SK-N-SH (cell line): ENCODE measurements at regions not wholly inside any gene's neighbourhood (a gene's known extent, or its start where the extent isn't known, plus 50 kb on each side); places are given as distances from the start of the nearest gene placed in this dataset.
"Not testable (repeated sequence)": the region's sequence is repeated elsewhere in the genome, so short reads cannot be mapped to it uniquely, and the experiment has no call there.

ENCODE experiments used
- CTCF ChIA-PET: fragments of 300-600, 350-600 bp; formaldehyde crosslinking; extraction: SDS; loops from one replicate; lab custom pipeline; 2021; lab: Yijun Ruan, JAX
- POLR2A ChIA-PET: fragments of 350-600 bp; sonication (Branson Sonifier 250); formaldehyde crosslinking; extraction: SDS; loops from one replicate; lab custom pipeline; 2020; ENCODE audit warnings: antibody characterized with exemption, inconsistent platforms; lab: Yijun Ruan, JAX
- DNase-seq: peaks from one replicate; pipeline ENCODE4 v3.0.0; 2012
- H2AFZ ChIP-seq: fragments of 200-600 bp; sonication (generic); 2 replicates; pipeline ENCODE4 v1.8.1; 2016; ENCODE audit warnings: antibody characterized with exemption, mild to moderate bottlenecking, low read depth
- H3F3A ChIP-seq: fragments of 200-600 bp; sonication (generic); replicated peaks from 2 replicates; pipeline ENCODE3; 2016; ENCODE audit warnings: antibody characterized with exemption, mild to moderate bottlenecking; ENCODE audit not compliant: insufficient read depth
- H3K27ac ChIP-seq, 2 experiments: fragments of 200-500 bp in 1 of 2; fragments of 200-600 bp in 1 of 2; sonication (Bioruptor generic) in 1 of 2; sonication (generic), shearing (Covaris generic) in 1 of 2; 2 replicates each; pipeline versions ENCODE4 v1.5.1 to v1.6.1; 2014 to 2016; ENCODE audit warnings: low read depth in 2 of 2, inconsistent platforms in 1 of 2, low read length in 1 of 2, mild to moderate bottlenecking in 1 of 2, mixed read lengths in 1 of 2
- H3K27me3 ChIP-seq: fragments of 200-600 bp; sonication (generic), shearing (Covaris generic); 2 replicates; pipeline ENCODE4 v1.6.1; 2016; ENCODE audit warnings: mixed run types; ENCODE audit not compliant: insufficient read depth
- H3K36me3 ChIP-seq, 2 experiments: fragments of 200-500 bp in 1 of 2; fragments of 200-600 bp in 1 of 2; sonication (Bioruptor generic) in 1 of 2; sonication (generic) in 1 of 2; replicated peaks in 1 of 2; 2 replicates each; pipeline versions ENCODE3 to v1.5.1; 2014 to 2016; ENCODE audit warnings: low read length in 1 of 2, mild to moderate bottlenecking in 1 of 2; ENCODE audit not compliant: insufficient read depth in 2 of 2, control insufficient read depth in 1 of 2
- H3K4me1 ChIP-seq, 2 experiments: fragments of 200-500 bp in 1 of 2; fragments of 200-600 bp in 1 of 2; sonication (Bioruptor generic) in 1 of 2; sonication (generic), shearing (Covaris generic) in 1 of 2; 2 replicates each; pipeline versions ENCODE4 v1.5.1 to v1.6.1; 2014 to 2016; ENCODE audit warnings: low read depth in 1 of 2, low read length in 1 of 2, mixed run types in 1 of 2; ENCODE audit not compliant: insufficient read depth in 2 of 2, control insufficient read depth in 1 of 2
- H3K4me2 ChIP-seq: fragments of 200-600 bp; sonication (generic), shearing (Covaris generic); 2 replicates; pipeline ENCODE4 v1.6.1; 2017; ENCODE audit warnings: mixed run types
- H3K4me3 ChIP-seq, 2 experiments: fragments of 200-500 bp in 1 of 2; fragments of 200-600 bp in 1 of 2; sonication (Bioruptor generic) in 1 of 2; sonication (generic), shearing (Covaris generic) in 1 of 2; 2 replicates each; pipeline versions ENCODE4 v1.5.1 to v1.8.1; 2014 to 2016; ENCODE audit warnings: low read depth in 2 of 2, inconsistent platforms in 1 of 2, low read length in 1 of 2, mild to moderate bottlenecking in 1 of 2, mixed read lengths in 1 of 2, moderate library complexity in 1 of 2
- H3K79me2 ChIP-seq: fragments of 200-600 bp; sonication (generic); 2 replicates; pipeline ENCODE4 v1.8.1; 2017; ENCODE audit warnings: mild to moderate bottlenecking; ENCODE audit not compliant: insufficient read depth
- H3K9ac ChIP-seq: fragments of 200-600 bp; sonication (generic); 2 replicates; pipeline ENCODE4 v1.6.1; 2017; ENCODE audit warnings: mixed run types
- H3K9me2 ChIP-seq: fragments of 200-600 bp; sonication (generic); 2 replicates; pipeline ENCODE4 v1.6.1; 2017; ENCODE audit warnings: mixed run types
- H3K9me3 ChIP-seq: fragments of 200-600 bp; sonication (generic); 2 replicates; pipeline ENCODE4 v1.6.1; 2017; ENCODE audit warnings: mixed run types, mild to moderate bottlenecking, moderate library complexity
- H4K20me1 ChIP-seq: fragments of 200-600 bp; sonication (generic); 2 replicates; pipeline ENCODE4 v1.6.1; 2017; ENCODE audit warnings: mild to moderate bottlenecking, mixed run types; ENCODE audit not compliant: insufficient read depth
- CHD2 ChIP-seq: fragments of 150-350 bp; IDR thresholded peaks from 2 replicates; pipeline ENCODE4 v1.6.1; 2018; ENCODE audit warnings: low read length; ENCODE audit not compliant: partially characterized antibody
- ELF1 ChIP-seq: IDR thresholded peaks from 2 replicates; pipeline ENCODE4 v1.4.0; 2012
- FOSL2 ChIP-seq: IDR thresholded peaks from 2 replicates; pipeline ENCODE4 v1.4.0; 2012; ENCODE audit warnings: low read depth, mild to moderate bottlenecking, moderate library complexity, borderline replicate concordance
- FOXM1 ChIP-seq: IDR thresholded peaks from 2 replicates; pipeline ENCODE4 v1.4.0; 2012; ENCODE audit warnings: low read depth, mild to moderate bottlenecking
- GABPA ChIP-seq: IDR thresholded peaks from 2 replicates; pipeline ENCODE4 v1.4.0; 2012; ENCODE audit warnings: low read depth, mild to moderate bottlenecking
- NRF1 ChIP-seq: IDR thresholded peaks from 2 replicates; pipeline ENCODE4 v1.6.1; 2012; ENCODE audit warnings: low read depth, mild to moderate bottlenecking, low read length
- POLR2AphosphoS5 ChIP-seq: IDR thresholded peaks from 2 replicates; pipeline ENCODE4 v1.6.1; 2012; ENCODE audit warnings: low read depth, low read length
- RAD21 ChIP-seq: IDR thresholded peaks from 2 replicates; pipeline ENCODE4 v1.6.1; 2012; ENCODE audit warnings: mild to moderate bottlenecking, low read length
- RXRA ChIP-seq: IDR thresholded peaks from 2 replicates; pipeline ENCODE4 v1.4.0; 2012; ENCODE audit warnings: low read depth, mild to moderate bottlenecking, borderline replicate concordance
- SIN3A ChIP-seq: IDR thresholded peaks from 2 replicates; pipeline ENCODE4 v1.6.1; 2012; ENCODE audit warnings: low read depth, mild to moderate bottlenecking, low read length, moderate library complexity, borderline replicate concordance
- SMC3 ChIP-seq: IDR thresholded peaks from 2 replicates; pipeline ENCODE4 v1.6.1; 2012; ENCODE audit warnings: low read depth, low read length, improper control_type of control experiment
- TAF1 ChIP-seq: IDR thresholded peaks from 2 replicates; pipeline ENCODE4 v1.6.1; 2012; ENCODE audit warnings: low read depth, mild to moderate bottlenecking, low read length, moderate library complexity, borderline replicate concordance
- TCF12 ChIP-seq: IDR thresholded peaks from 2 replicates; pipeline ENCODE4 v1.4.0; 2012
- WGBS: methylation state at CpG from one replicate; pipeline ENCODE4 v1.1.6; 2017; ENCODE audit warnings: low lambda C conversion rate; 5-methylcytosine and 5-hydroxymethylcytosine counted together
- TF ChIP-seq, protein P1 (sequence below): IDR thresholded peaks from 2 replicates; pipeline ENCODE4 v1.4.0; 2012; ENCODE audit warnings: low read depth, borderline replicate concordance
- TF ChIP-seq, protein P2 (sequence below): IDR thresholded peaks from 2 replicates; pipeline ENCODE4 v1.4.0; 2012; ENCODE audit warnings: low read depth
- TF ChIP-seq, protein P3 (sequence below): IDR thresholded peaks from 2 replicates; pipeline ENCODE4 v1.6.1; 2012; ENCODE audit warnings: mild to moderate bottlenecking, low read depth, low read length, moderate library complexity
- TF ChIP-seq, protein P4 (sequence below): fragments of 150-350 bp; IDR thresholded peaks from 2 replicates; pipeline ENCODE4 v1.6.1; 2016; ENCODE audit warnings: mild to moderate bottlenecking, low read depth, low read length

DNA sequence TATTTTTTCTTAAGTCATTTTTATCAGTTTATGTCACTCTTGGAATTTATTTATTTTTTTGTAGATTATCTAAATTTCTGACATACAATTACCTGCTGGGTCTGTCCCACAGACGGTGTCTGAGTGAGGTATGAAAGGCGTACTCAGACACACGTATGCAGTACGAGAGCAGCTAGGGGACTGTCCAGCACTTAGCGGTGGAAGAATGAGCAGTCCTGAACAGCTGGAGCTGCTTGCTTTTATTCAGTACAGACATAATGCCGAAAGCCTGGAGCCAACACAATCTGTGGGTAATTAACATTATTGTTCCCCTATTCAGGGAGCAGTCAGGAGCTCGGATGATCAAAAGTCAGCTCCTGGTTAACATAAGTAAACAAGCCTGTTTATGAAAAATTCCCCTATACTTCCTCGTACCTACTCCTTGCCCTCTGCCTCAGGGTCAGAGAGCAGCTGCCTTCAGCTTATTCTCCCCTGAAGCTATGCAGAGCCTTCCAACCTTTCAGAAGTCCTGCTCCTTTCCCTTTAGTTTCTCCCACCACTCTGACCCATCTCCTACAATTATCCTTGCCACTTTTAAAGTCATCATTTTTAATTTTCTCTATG lies 488.0 kb upstream of the POM121L12 start (continued):
- TF ChIP-seq, protein P1, sequence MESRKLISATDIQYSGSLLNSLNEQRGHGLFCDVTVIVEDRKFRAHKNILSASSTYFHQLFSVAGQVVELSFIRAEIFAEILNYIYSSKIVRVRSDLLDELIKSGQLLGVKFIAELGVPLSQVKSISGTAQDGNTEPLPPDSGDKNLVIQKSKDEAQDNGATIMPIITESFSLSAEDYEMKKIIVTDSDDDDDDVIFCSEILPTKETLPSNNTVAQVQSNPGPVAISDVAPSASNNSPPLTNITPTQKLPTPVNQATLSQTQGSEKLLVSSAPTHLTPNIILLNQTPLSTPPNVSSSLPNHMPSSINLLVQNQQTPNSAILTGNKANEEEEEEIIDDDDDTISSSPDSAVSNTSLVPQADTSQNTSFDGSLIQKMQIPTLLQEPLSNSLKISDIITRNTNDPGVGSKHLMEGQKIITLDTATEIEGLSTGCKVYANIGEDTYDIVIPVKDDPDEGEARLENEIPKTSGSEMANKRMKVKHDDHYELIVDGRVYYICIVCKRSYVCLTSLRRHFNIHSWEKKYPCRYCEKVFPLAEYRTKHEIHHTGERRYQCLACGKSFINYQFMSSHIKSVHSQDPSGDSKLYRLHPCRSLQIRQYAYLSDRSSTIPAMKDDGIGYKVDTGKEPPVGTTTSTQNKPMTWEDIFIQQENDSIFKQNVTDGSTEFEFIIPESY, result no peak
- TF ChIP-seq POLR2AphosphoS5, result no peak
- TF ChIP-seq FOSL2, result no peak
- TF ChIP-seq SIN3A, result no peak
- TF ChIP-seq RXRA, result no peak
- no peak for TF ChIP-seq RAD21
- TF ChIP-seq, protein P2, sequence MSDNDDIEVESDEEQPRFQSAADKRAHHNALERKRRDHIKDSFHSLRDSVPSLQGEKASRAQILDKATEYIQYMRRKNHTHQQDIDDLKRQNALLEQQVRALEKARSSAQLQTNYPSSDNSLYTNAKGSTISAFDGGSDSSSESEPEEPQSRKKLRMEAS, result no peak
- no peak for TF ChIP-seq GABPA
- no peak for TF ChIP-seq NRF1
- TF ChIP-seq ELF1, result no peak
- TF ChIP-seq CHD2, result no peak

DNA sequence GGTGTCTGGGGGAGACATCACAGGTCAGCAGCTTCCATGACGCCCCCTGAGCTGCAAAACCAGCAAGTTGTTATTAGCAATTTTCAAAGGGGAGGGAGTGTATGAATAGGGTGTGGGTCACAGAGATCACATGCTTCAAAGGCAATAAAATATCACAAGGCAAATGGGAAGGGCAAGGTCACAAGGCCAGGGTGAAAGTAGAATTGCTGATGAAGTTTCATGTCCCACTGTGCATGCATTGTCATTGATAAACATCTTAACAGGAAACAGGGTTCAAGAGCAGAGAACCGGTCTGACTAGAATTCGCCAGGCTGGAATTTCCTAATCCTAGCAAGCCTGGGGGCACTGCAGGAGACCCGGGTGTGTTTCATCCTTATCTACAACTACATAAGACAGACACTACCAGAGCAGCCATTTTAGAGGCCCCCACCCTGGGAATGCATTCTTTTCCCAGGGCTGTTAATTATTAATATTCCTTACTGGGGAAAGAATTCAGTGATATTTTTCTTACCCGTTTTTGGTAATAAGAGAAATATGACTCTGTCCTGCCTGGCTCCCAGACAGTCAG lies 494.2 kb upstream of the POM121L12 start:
- H3K4me1 ChIP-seq, DNase-seq: not testable (repeated sequence)

DNA sequence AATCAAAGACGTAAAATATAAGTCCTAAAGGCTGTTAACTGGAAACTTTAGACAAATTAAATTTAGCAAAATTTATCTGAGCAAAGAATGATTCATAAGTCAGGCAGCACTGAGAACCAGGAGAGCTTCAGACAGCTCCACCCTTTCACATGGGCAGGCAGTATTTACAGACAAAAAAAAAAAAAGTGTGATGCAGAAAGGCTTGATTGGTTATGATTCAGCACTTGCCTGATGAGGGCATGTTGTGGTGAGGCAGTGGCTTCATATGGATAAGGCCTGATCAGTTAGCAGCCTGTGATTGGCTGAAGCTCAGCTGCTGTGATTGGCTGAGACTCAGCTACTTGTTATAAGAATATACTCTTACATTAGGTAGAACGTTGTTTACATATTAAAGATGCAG lies 495.4 kb upstream of the POM121L12 start:
- H3K9ac ChIP-seq, result no peak overlapping the region
- no peaks in the 10 kb centered on the region for H3K36me3 ChIP-seq
- 6% methylated on average over 2 of the region's 2 CpGs for WGBS
- no peaks in the 10 kb centered on the region for H3K27me3 ChIP-seq
- no peak overlapping the region for H2AFZ ChIP-seq
- no peak overlapping the region for H3K4me3 ChIP-seq
- ChIA-PET CTCF (interaction anchor here (0.6 to 1.1 kb wide), 2 partner anchors 9 to 1109 kb away, joined by 3 to 5 read pairs; no protein-coding TSS in a partner anchor), POLR2A (no interaction called here)
- no peak overlapping the region for H3K27ac ChIP-seq
- H3K79me2 ChIP-seq, result no peaks in the 10 kb centered on the region
- H3K4me1 ChIP-seq, result no peaks in the 10 kb centered on the region; a peak in 1 of 4 replicates
- DNase-seq, result no peak
- peaks cover 4% of the 10 kb centered on the region; the same call in 1 of the 2 replicates for H3K9me3 ChIP-seq
- no peak overlapping the region for H3K4me2 ChIP-seq
- H3F3A ChIP-seq, result no peaks in the 10 kb centered on the region
- no peaks in the 10 kb centered on the region for H4K20me1 ChIP-seq
- no peaks in the 10 kb centered on the region for H3K9me2 ChIP-seq
- TF ChIP-seq, protein P3, sequence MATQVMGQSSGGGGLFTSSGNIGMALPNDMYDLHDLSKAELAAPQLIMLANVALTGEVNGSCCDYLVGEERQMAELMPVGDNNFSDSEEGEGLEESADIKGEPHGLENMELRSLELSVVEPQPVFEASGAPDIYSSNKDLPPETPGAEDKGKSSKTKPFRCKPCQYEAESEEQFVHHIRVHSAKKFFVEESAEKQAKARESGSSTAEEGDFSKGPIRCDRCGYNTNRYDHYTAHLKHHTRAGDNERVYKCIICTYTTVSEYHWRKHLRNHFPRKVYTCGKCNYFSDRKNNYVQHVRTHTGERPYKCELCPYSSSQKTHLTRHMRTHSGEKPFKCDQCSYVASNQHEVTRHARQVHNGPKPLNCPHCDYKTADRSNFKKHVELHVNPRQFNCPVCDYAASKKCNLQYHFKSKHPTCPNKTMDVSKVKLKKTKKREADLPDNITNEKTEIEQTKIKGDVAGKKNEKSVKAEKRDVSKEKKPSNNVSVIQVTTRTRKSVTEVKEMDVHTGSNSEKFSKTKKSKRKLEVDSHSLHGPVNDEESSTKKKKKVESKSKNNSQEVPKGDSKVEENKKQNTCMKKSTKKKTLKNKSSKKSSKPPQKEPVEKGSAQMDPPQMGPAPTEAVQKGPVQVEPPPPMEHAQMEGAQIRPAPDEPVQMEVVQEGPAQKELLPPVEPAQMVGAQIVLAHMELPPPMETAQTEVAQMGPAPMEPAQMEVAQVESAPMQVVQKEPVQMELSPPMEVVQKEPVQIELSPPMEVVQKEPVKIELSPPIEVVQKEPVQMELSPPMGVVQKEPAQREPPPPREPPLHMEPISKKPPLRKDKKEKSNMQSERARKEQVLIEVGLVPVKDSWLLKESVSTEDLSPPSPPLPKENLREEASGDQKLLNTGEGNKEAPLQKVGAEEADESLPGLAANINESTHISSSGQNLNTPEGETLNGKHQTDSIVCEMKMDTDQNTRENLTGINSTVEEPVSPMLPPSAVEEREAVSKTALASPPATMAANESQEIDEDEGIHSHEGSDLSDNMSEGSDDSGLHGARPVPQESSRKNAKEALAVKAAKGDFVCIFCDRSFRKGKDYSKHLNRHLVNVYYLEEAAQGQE, result no peak
- TF ChIP-seq SMC3 (no peak), SIN3A (no peak), POLR2AphosphoS5 (no peak), TAF1 (no peak), FOXM1 (no peak), TCF12 (no peak)
- TF ChIP-seq, protein P4, sequence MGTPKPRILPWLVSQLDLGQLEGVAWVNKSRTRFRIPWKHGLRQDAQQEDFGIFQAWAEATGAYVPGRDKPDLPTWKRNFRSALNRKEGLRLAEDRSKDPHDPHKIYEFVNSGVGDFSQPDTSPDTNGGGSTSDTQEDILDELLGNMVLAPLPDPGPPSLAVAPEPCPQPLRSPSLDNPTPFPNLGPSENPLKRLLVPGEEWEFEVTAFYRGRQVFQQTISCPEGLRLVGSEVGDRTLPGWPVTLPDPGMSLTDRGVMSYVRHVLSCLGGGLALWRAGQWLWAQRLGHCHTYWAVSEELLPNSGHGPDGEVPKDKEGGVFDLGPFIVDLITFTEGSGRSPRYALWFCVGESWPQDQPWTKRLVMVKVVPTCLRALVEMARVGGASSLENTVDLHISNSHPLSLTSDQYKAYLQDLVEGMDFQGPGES, result no peak
- TF ChIP-seq, protein P1, result no peak

More for the DNA sequence above, 494.2 kb upstream of the POM121L12 start:
- CTCF ChIA-PET, H3K9me3 ChIP-seq, H3K36me3 ChIP-seq, H3K27me3 ChIP-seq, H2AFZ ChIP-seq, POLR2A ChIA-PET, H3K4me3 ChIP-seq, H3K4me2 ChIP-seq, H3K27ac ChIP-seq, H3F3A ChIP-seq, H4K20me1 ChIP-seq, H3K9ac ChIP-seq, H3K79me2 ChIP-seq, H3K9me2 ChIP-seq: not testable (repeated sequence)
- 6% methylated on average over 5 of the region's 5 CpGs for WGBS
